Astrocyte (in vitro differentiated cells and primary cell): ENCODE measurements at regions not wholly inside any gene's neighbourhood (a gene's known extent, or its start where the extent isn't known, plus 50 kb on each side); places are given as distances from the start of the nearest gene placed in this dataset.

Source experiments
- DNase-seq: peaks from one replicate; pipeline ENCODE4 v3.0.0-alpha.2; 2010; ENCODE audit warnings: low read depth
- FAIRE-seq: peaks from 2 replicates; lab custom pipeline; 2011; peaks lifted over from hg19 to GRCh38; lab: Jason Lieb, UNC
- H2AFZ ChIP-seq: 2 replicates; pipeline ENCODE4 v1.6.0; 2012; ENCODE audit warnings: low read depth, low read length, inconsistent platforms
- H3K27ac ChIP-seq: 2 replicates; pipeline ENCODE4 v1.5.1; 2011; ENCODE audit warnings: low read depth, low read length, inconsistent platforms
- H3K27me3 ChIP-seq: 2 replicates; pipeline ENCODE4 v1.6.0; 2011; ENCODE audit warnings: low read length, inconsistent platforms; ENCODE audit not compliant: insufficient read depth
- H3K36me3 ChIP-seq: 2 replicates; pipeline ENCODE4 v1.5.1; 2011; ENCODE audit warnings: low read length, inconsistent platforms; ENCODE audit not compliant: insufficient read depth
- H3K4me1 ChIP-seq: 2 replicates; pipeline ENCODE4 v1.5.1; 2011; ENCODE audit warnings: low read length, inconsistent platforms; ENCODE audit not compliant: insufficient read depth
- H3K4me2 ChIP-seq: 2 replicates; pipeline ENCODE4 v1.6.0; 2012; ENCODE audit warnings: low read length, inconsistent platforms
- H3K4me3 ChIP-seq: 2 replicates; pipeline ENCODE4 v1.5.1; 2011; ENCODE audit warnings: low read depth, mild to moderate bottlenecking, low read length, inconsistent platforms; ENCODE audit not compliant: insufficient read depth
- H3K79me2 ChIP-seq: 2 replicates; pipeline ENCODE4 v1.6.0; 2012; ENCODE audit warnings: mild to moderate bottlenecking, low read length, inconsistent platforms; ENCODE audit not compliant: insufficient read depth
- H3K9ac ChIP-seq: 2 replicates; pipeline ENCODE4 v1.6.0; 2012; ENCODE audit warnings: mild to moderate bottlenecking, low read length, inconsistent platforms
- H3K9me3 ChIP-seq: 2 replicates; pipeline ENCODE4 v1.5.1; 2012; ENCODE audit warnings: low read depth, mild to moderate bottlenecking, low read length, inconsistent platforms; ENCODE audit not compliant: insufficient read depth
- H4K20me1 ChIP-seq: 2 replicates; pipeline ENCODE4 v1.6.0; 2012; ENCODE audit warnings: low read length, inconsistent platforms; ENCODE audit not compliant: insufficient read depth
- H3K27ac Mint-ChIP-seq: one replicate; pipeline ENCODE4 v1.8.0; 2021; ENCODE audit warnings: mild to moderate bottlenecking, mixed read lengths; ENCODE audit not compliant: unreplicated experiment
- H3K27me3 Mint-ChIP-seq: one replicate; pipeline ENCODE4 v1.8.0; 2021; ENCODE audit warnings: low read depth, mixed read lengths; ENCODE audit not compliant: unreplicated experiment
- H3K36me3 Mint-ChIP-seq: one replicate; pipeline ENCODE4 v1.8.0; 2021; ENCODE audit warnings: low read depth, mixed read lengths; ENCODE audit not compliant: unreplicated experiment
- H3K4me1 Mint-ChIP-seq: one replicate; pipeline ENCODE4 v1.8.0; 2021; ENCODE audit warnings: low read depth, mixed read lengths; ENCODE audit not compliant: unreplicated experiment
- H3K4me3 Mint-ChIP-seq: one replicate; pipeline ENCODE4 v1.8.0; 2021; ENCODE audit warnings: mild to moderate bottlenecking, moderate library complexity, mixed read lengths; ENCODE audit not compliant: unreplicated experiment
- H3K9me3 Mint-ChIP-seq: one replicate; pipeline ENCODE4 v1.8.0; 2021; ENCODE audit warnings: mild to moderate bottlenecking, mixed read lengths; ENCODE audit not compliant: unreplicated experiment
- CTCF ChIP-seq: IDR thresholded peaks from 2 replicates; pipeline ENCODE4 v1.5.1; 2011; ENCODE audit warnings: low read depth, mild to moderate bottlenecking, inconsistent platforms, low read length, moderate library complexity; ENCODE audit not compliant: insufficient read depth
- EZH2 ChIP-seq: IDR thresholded peaks from 2 replicates; pipeline ENCODE4 v1.6.1; 2012; ENCODE audit warnings: mild to moderate bottlenecking, low read length, inconsistent platforms; ENCODE audit not compliant: insufficient read depth

GRCh38 chr20:50426866-50427718, 83.1 kb upstream of the PTPN1 start:
- DNase-seq, result no peak
- Mint-ChIP-seq H3K36me3 (no peaks in the 10 kb centered on the region), H3K4me3 (no peak overlapping the region), H3K27me3 (peaks cover 4% of the 10 kb centered on the region), H3K4me1 (peaks cover 8% of the 10 kb centered on the region), H3K27ac (no peak overlapping the region), H3K9me3 (no peaks in the 10 kb centered on the region)
- no peak for FAIRE-seq
- H4K20me1 ChIP-seq, result no peaks in the 10 kb centered on the region
- H3K27me3 ChIP-seq, result no peaks in the 10 kb centered on the region
- H3K27ac ChIP-seq, result no peak overlapping the region
- no peaks in the 10 kb centered on the region for H3K9me3 ChIP-seq
- H3K4me1 ChIP-seq, result peaks cover 24% of the 10 kb centered on the region
- no peak overlapping the region for H3K4me2 ChIP-seq
- H3K79me2 ChIP-seq, result no peaks in the 10 kb centered on the region
- H3K9ac ChIP-seq, result no peak overlapping the region
- no peaks in the 10 kb centered on the region for H3K36me3 ChIP-seq
- peak overlapping the region; percentile 21 for H2AFZ ChIP-seq
- TF ChIP-seq CTCF (no peak), EZH2 (no peak)
- H3K4me3 ChIP-seq, result no peak overlapping the region

GRCh38 chr20:50427719-50428083, 82.5 kb upstream of the PTPN1 start:
- no peak for TF ChIP-seq CTCF
- no peak for TF ChIP-seq EZH2
- H3K79me2 ChIP-seq, result no peaks in the 10 kb centered on the region
- no peak overlapping the region for H3K4me3 ChIP-seq
- H4K20me1 ChIP-seq, result no peaks in the 10 kb centered on the region
- H2AFZ ChIP-seq, result peak overlapping the region; percentile 21
- no peaks in the 10 kb centered on the region for H3K27me3 ChIP-seq
- no peaks in the 10 kb centered on the region for H3K36me3 ChIP-seq
- FAIRE-seq, result no peak
- H3K9ac ChIP-seq, result no peak overlapping the region
- H3K27ac ChIP-seq, result no peak overlapping the region
- Mint-ChIP-seq H3K4me3 (no peak overlapping the region), H3K9me3 (no peaks in the 10 kb centered on the region), H3K27ac (no peak overlapping the region), H3K27me3 (peaks cover 4% of the 10 kb centered on the region), H3K36me3 (no peaks in the 10 kb centered on the region), H3K4me1 (peaks cover 8% of the 10 kb centered on the region)
- no peaks in the 10 kb centered on the region for H3K9me3 ChIP-seq
- peaks cover 24% of the 10 kb centered on the region for H3K4me1 ChIP-seq
- H3K4me2 ChIP-seq, result no peak overlapping the region
- DNase-seq, result peak; percentile 35
